ENCODE measurements at regions not wholly inside any gene's neighbourhood (a gene's known extent, or its start where the extent isn't known, plus 50 kb on each side); places are given as distances from the start of the nearest gene placed in this dataset.

- intact Hi-C loops (cut with DNase I; ENCODE audit: low total_unique reads) (no loop called here), in situ Hi-C loops (cut with MboI; ENCODE audit: low pct_ligation_motif_present in 1 of 4, low pct_unique_long_range_greater_than_20kb in 1 of 4, low sequenced_read_pairs in 3 of 4) (no loop called here)
- no peak overlapping the region for H3K27ac ChIP-seq
- DNase-seq, result no peak
- no peak for TF ChIP-seq EP300 (IDR thresholded peaks at IDR 0.05; ENCODE audit: low read depth)
- no peak for TF ChIP-seq CTCF (IDR thresholded peaks at IDR 0.05)
- TF ChIP-seq POLR2AphosphoS5 (IDR thresholded peaks at IDR 0.05), result no peak
- TF ChIP-seq POLR2A (IDR thresholded peaks at IDR 0.05), result no peak
- H3K9me3 ChIP-seq, result no peaks in the 10 kb centered on the region
- WGBS, 2 donors (ENCODE audit: low coverage in 1 of 2), result 70% methylated on average over 7 to 9 of the region's 9 CpGs
- H3K4me3 ChIP-seq, result no peak overlapping the region
- no peaks in the 10 kb centered on the region for H3K36me3 ChIP-seq
- no peaks in the 10 kb centered on the region for H3K27me3 ChIP-seq
- H3K4me1 ChIP-seq, result no peaks in the 10 kb centered on the region
These were observed 314.5 kb downstream of the TLE3 start for GRCh38 chr15:69783211-69783610.

GRCh38 chr15:69784798-69785566, 312.7 kb downstream of the TLE3 start:
- no peak for TF ChIP-seq POLR2A (IDR thresholded peaks at IDR 0.05)
- no peak for TF ChIP-seq CTCF (IDR thresholded peaks at IDR 0.05)
- no peak for TF ChIP-seq EP300 (IDR thresholded peaks at IDR 0.05; ENCODE audit: low read depth)
- TF ChIP-seq POLR2AphosphoS5 (IDR thresholded peaks at IDR 0.05), result no peak
- no peak for DNase-seq
- intact Hi-C loops (cut with DNase I; ENCODE audit: low total_unique reads) (no loop called here), in situ Hi-C loops (cut with MboI; ENCODE audit: low pct_ligation_motif_present in 1 of 4, low pct_unique_long_range_greater_than_20kb in 1 of 4, low sequenced_read_pairs in 3 of 4) (no loop called here)
- Histone ChIP-seq H3K27me3 (peaks cover 4% of the 10 kb centered on the region), H3K9me3 (no peaks in the 10 kb centered on the region), H3K4me1 (no peaks in the 10 kb centered on the region), H3K27ac (no peak overlapping the region), H3K36me3 (no peaks in the 10 kb centered on the region), H3K4me3 (no peak overlapping the region)
- WGBS, 2 donors (ENCODE audit: low coverage in 1 of 2), result 60% methylated on average over 5 of the region's 5 CpGs; no CpG with 5 or more reads in 1 of the 2 donors

GRCh38 chr15:69786136-69786701, 311.5 kb downstream of the TLE3 start:
- no peaks in the 10 kb centered on the region for H3K36me3 ChIP-seq
- H3K27ac ChIP-seq, result no peak overlapping the region
- no peak for DNase-seq
- H3K27me3 ChIP-seq, result peaks cover 4% of the 10 kb centered on the region
- TF ChIP-seq CTCF (IDR thresholded peaks at IDR 0.05), result no peak
- no peak for TF ChIP-seq EP300 (IDR thresholded peaks at IDR 0.05; ENCODE audit: low read depth)
- TF ChIP-seq POLR2AphosphoS5 (IDR thresholded peaks at IDR 0.05), result no peak
- no peak for TF ChIP-seq POLR2A (IDR thresholded peaks at IDR 0.05)
- intact Hi-C loops (cut with DNase I; ENCODE audit: low total_unique reads) (no loop called here), in situ Hi-C loops (cut with MboI; ENCODE audit: low pct_ligation_motif_present in 1 of 4, low pct_unique_long_range_greater_than_20kb in 1 of 4, low sequenced_read_pairs in 3 of 4) (no loop called here)
- WGBS, 2 donors (ENCODE audit: low coverage in 1 of 2), result 85% methylated on average over 9 of the region's 9 CpGs; no CpG with 5 or more reads in 1 of the 2 donors
- no peaks in the 10 kb centered on the region for H3K9me3 ChIP-seq
- H3K4me1 ChIP-seq, result no peaks in the 10 kb centered on the region
- no peak overlapping the region for H3K4me3 ChIP-seq

- H3K4me1 ChIP-seq, result no peaks in the 10 kb centered on the region
- 100% methylated on average over 2 of the region's 4 CpGs; no CpG with 5 or more reads in 1 of the 2 donors for WGBS, 2 donors (ENCODE audit: low coverage in 1 of 2)
- TF ChIP-seq POLR2A (IDR thresholded peaks at IDR 0.05), result no peak
- no peak for TF ChIP-seq POLR2AphosphoS5 (IDR thresholded peaks at IDR 0.05)
- no peak for TF ChIP-seq EP300 (IDR thresholded peaks at IDR 0.05; ENCODE audit: low read depth)
- no peak for TF ChIP-seq CTCF (IDR thresholded peaks at IDR 0.05)
- no peak overlapping the region for H3K4me3 ChIP-seq
- H3K9me3 ChIP-seq, result no peaks in the 10 kb centered on the region
- DNase-seq, result no peak
- no peak overlapping the region for H3K27ac ChIP-seq
- H3K36me3 ChIP-seq, result no peaks in the 10 kb centered on the region
- peaks cover 4% of the 10 kb centered on the region for H3K27me3 ChIP-seq
- intact Hi-C loops (cut with DNase I; ENCODE audit: low total_unique reads), result no loop called here
- in situ Hi-C loops (cut with MboI; ENCODE audit: low pct_ligation_motif_present in 1 of 4, low pct_unique_long_range_greater_than_20kb in 1 of 4, low sequenced_read_pairs in 3 of 4), result no loop called here
These were observed 309.9 kb downstream of the TLE3 start for GRCh38 chr15:69787791-69788190.
